Heart left ventricle (tissue), 16 donors: ENCODE measurements at regions not wholly inside any gene's neighbourhood (a gene's known extent, or its start where the extent isn't known, plus 50 kb on each side); places are given as distances from the start of the nearest gene placed in this dataset.

Experiments
- ATAC-seq, 4 donors: fragments of 200-7000 bp; cut with Tn5 transposase; one replicate each; pipeline ENCODE4 v1.9.1; 2020 to 2022; ENCODE audit warnings: moderate library complexity in 4 of 4, mild to moderate bottlenecking in 3 of 4, moderate number of reproducible peaks in 1 of 4
- DNase-seq, 5 donors: peaks; one replicate each; pipeline ENCODE4 v3.0.0-alpha.2; 2020
- H3K27ac ChIP-seq, 12 donors: fragments of 200-600 bp; sonication (generic) in 4 of 12; one replicate each; pipeline versions ENCODE4 v1.5.0 to v1.8.0; 2016 to 2022; ENCODE audit warnings: mild to moderate bottlenecking in 2 of 12
- H3K27me3 ChIP-seq, 9 donors: fragments of 200-600 bp; sonication (generic) in 2 of 9; one replicate each; pipeline versions ENCODE4 v1.5.1 to v1.8.0; 2016 to 2022; ENCODE audit warnings: mild to moderate bottlenecking in 3 of 9
- H3K36me3 ChIP-seq, 9 donors: fragments of 200-600 bp; sonication (generic) in 2 of 9; one replicate each; pipeline versions ENCODE4 v1.5.0 to v1.8.0; 2018 to 2022; ENCODE audit warnings: mild to moderate bottlenecking in 2 of 9
- H3K4me1 ChIP-seq, 12 donors: fragments of 200-600 bp; sonication (generic) in 4 of 12; one replicate each; pipeline versions ENCODE4 v1.5.0 to v1.8.0; 2016 to 2022; ENCODE audit warnings: mild to moderate bottlenecking in 3 of 12
- H3K4me3 ChIP-seq, 12 donors: fragments of 200-600 bp; sonication (generic) in 4 of 12; one replicate each; pipeline versions ENCODE4 v1.5.0 to v1.8.0; 2017 to 2022; ENCODE audit warnings: mild to moderate bottlenecking in 9 of 12, moderate library complexity in 4 of 12
- H3K9me3 ChIP-seq, 12 donors: fragments of 200-600 bp; sonication (generic) in 4 of 12; one replicate each; pipeline versions ENCODE4 v1.5.0 to v1.8.0; 2016 to 2022; ENCODE audit warnings: mild to moderate bottlenecking in 1 of 12
- CTCF ChIP-seq, 12 donors: fragments of 200-600 bp; sonication (generic) in 4 of 12; IDR thresholded peaks; one replicate each; pipeline versions ENCODE4 v1.5.0 to v1.8.0; 2018 to 2022; ENCODE audit warnings: antibody characterized with exemption in 12 of 12, mild to moderate bottlenecking in 5 of 12
- POLR2A ChIP-seq, 2 donors: fragments of 450-650 bp; IDR thresholded peaks; one replicate each; pipeline ENCODE4 v1.6.1; 2017; ENCODE audit warnings: antibody characterized with exemption in 2 of 2, mild to moderate bottlenecking in 2 of 2, moderate library complexity in 2 of 2
- WGBS, 4 donors: extraction: QIAGEN DNeasy Blood & Tissue Kit in 2 of 4; methylation state at CpG; one replicate each; pipeline versions ENCODE4 v1.1.5 to v1.1.7; 2013 to 2018; 5-methylcytosine and 5-hydroxymethylcytosine counted together
- intact Hi-C, 10 donors: fragments of 100-400 bp; cut with DNase I; formaldehyde crosslinking; loops; one replicate each; pipeline versions ENCODE4 v1.11.1 to v1.14.2; 2022
- donor health status: ischemic (EF 13 %, LVEDD 7.1; RV severe dilation, severe dysfunction).
- donor health status: healthy with polysubstance abuse.
- donor health status: DM: no; HTN: yes; CAD: no.
- donor health status: DM: no; HTN: no; CAD: no.
- donor health status: ischemic (EF 25% LVEDD 6.9; RV normal size, moderate dysfunction).
- donor health status: ischemic (EF 25% LVEDD 5.7; RV mildly dilated, moderate dysfunction).
- donor health status: healthy.
- donor health status: DM: yes; HTN: yes; CAD: no.
- donor health status: ischemic (EF 35%, LVEDD 5.7; RV mildly dilated, moderate dysfunction).
- donor health status: nonischemic (EF 11% LVEDD 7.7; RV severe dilation, severe dysfunction).
- donor health status: DM: yes; HTN: yes; CAD: no.
- donor health status: PGD.
- donor health status: ischemic (EF 29% LVEDD 5.4; RV normal size, mild dysfunction).
- donor health status: nonischemic (EF 23%, LVEDD 6.1; RV moderate dilation, normal function).

GRCh38 chr11:106234794-106235193, 157.3 kb downstream of the AASDHPPT start:
- no peak for ATAC-seq
- H3K9me3 ChIP-seq = peaks cover 0 to 12% (median 3%) of the 10 kb centered on the region in 12 donors
- H3K36me3 ChIP-seq = no peaks in the 10 kb centered on the region
- WGBS, 4 donors = 77 to 81% (median 77%) methylated on average over 3 of the region's 3 CpGs
- H3K27ac ChIP-seq = no peak overlapping the region
- H3K4me3 ChIP-seq = no peak overlapping the region
- intact Hi-C loops = no loop called here
- no peak for DNase-seq
- TF ChIP-seq POLR2A (IDR thresholded peaks at IDR 0.05) = no peak
- no peak for TF ChIP-seq CTCF (IDR thresholded peaks at IDR 0.05)
- H3K4me1 ChIP-seq = no peaks in the 10 kb centered on the region
- no peaks in the 10 kb centered on the region for H3K27me3 ChIP-seq

DNA sequence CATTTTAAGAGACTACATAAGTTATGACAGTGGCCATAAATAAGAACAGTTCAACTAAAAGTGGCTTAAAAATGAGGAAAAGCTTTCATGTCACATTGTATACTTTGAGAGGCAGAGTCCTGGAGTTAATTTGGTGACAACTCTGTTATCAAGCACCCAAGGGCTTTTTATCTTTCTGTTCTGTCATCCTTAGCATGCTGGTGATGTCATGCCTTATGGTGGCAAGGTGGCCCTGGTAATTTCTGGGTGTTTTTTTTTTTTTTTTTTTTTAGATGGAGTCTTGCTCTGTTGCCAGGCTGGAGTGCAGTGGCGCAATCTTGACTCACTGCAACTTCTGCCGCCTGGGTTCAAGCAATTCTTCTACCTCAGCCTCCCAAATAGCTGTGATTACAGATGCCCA, 158.8 kb downstream of the AASDHPPT start:
- ATAC-seq (no peak), DNase-seq (no peak)
- H3K27ac ChIP-seq = no peak overlapping the region
- no peaks in the 10 kb centered on the region for H3K27me3 ChIP-seq
- no peaks in the 10 kb centered on the region for H3K9me3 ChIP-seq
- H3K4me1 ChIP-seq = no peaks in the 10 kb centered on the region
- no peak for TF ChIP-seq POLR2A (IDR thresholded peaks at IDR 0.05)
- TF ChIP-seq CTCF (IDR thresholded peaks at IDR 0.05) = no peak
- H3K36me3 ChIP-seq = no peaks in the 10 kb centered on the region
- 81 to 97% (median 87%) methylated on average over 2 of the region's 2 CpGs for WGBS, 4 donors
- intact Hi-C loops = no loop called here
- H3K4me3 ChIP-seq = no peak overlapping the region

DNA sequence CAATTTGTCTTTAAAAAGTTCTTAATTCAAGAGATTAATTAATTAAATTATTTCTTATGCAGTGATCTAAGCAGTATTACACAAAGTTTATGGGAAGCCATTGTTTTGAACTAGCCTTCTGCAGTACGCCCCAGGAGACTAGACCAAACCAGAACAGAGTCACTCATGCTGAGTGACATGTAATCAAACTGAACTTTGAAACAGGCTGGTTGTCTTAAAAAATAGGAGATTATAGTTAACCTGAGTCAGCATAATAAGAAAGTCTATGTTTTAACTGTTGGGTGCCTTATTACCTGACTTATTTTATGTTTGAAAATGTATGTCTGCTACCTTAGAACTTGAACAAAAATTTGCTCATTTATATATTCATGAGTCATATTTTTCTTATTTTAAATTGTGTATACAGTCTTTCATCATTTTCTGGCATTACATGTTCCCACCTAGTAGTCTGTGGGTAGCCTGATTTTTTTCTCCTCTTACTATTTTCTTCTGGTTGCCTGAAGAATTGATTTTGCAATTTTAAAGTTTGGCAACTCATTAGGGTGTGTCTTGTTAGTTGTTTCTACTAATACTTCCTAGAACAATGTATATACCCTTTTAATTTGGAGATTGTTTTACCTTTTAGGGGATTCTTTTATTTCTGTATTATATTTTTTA, 161.4 kb downstream of the AASDHPPT start:
- 76 to 89% (median 82%) methylated on average over 1 of the region's 1 CpG for WGBS, 4 donors
- Histone ChIP-seq H3K4me3 (no peak overlapping the region), H3K27me3 (no peaks in the 10 kb centered on the region), H3K9me3 (no peaks in the 10 kb centered on the region), H3K4me1 (no peaks in the 10 kb centered on the region), H3K27ac (no peak overlapping the region), H3K36me3 (no peaks in the 10 kb centered on the region)
- intact Hi-C loops = no loop called here
- TF ChIP-seq POLR2A (IDR thresholded peaks at IDR 0.05) (no peak), CTCF (IDR thresholded peaks at IDR 0.05) (no peak)
- no peak for ATAC-seq
- no peak for DNase-seq

GRCh38 chr11:106241601-106242257, 164.3 kb downstream of the AASDHPPT start:
- TF ChIP-seq CTCF (IDR thresholded peaks at IDR 0.05) (no peak), POLR2A (IDR thresholded peaks at IDR 0.05) (no peak)
- Histone ChIP-seq H3K27me3 (no peaks in the 10 kb centered on the region), H3K36me3 (no peaks in the 10 kb centered on the region), H3K27ac (no peak overlapping the region), H3K9me3 (peaks cover 0 to 8% (median under 1%) of the 10 kb centered on the region in 12 donors), H3K4me1 (no peaks in the 10 kb centered on the region), H3K4me3 (no peak overlapping the region)
- 82 to 84% (median 83%) methylated on average over 6 of the region's 6 CpGs for WGBS, 4 donors
- intact Hi-C loops = no loop called here
- ATAC-seq (no peak), DNase-seq (no peak)
